SK-N-SH (cell line): ENCODE measurements at regions not wholly inside any gene's neighbourhood (a gene's known extent, or its start where the extent isn't known, plus 50 kb on each side); places are given as distances from the start of the nearest gene placed in this dataset.

Experiments used
- CTCF ChIA-PET: fragments of 300-600, 350-600 bp; formaldehyde crosslinking; extraction: SDS; loops from one replicate; lab custom pipeline; 2021; lab: Yijun Ruan, JAX
- POLR2A ChIA-PET: fragments of 350-600 bp; sonication (Branson Sonifier 250); formaldehyde crosslinking; extraction: SDS; loops from one replicate; lab custom pipeline; 2020; ENCODE audit warnings: antibody characterized with exemption, inconsistent platforms; lab: Yijun Ruan, JAX
- DNase-seq: peaks from one replicate; pipeline ENCODE4 v3.0.0; 2012
- H2AFZ ChIP-seq: fragments of 200-600 bp; sonication (generic); 2 replicates; pipeline ENCODE4 v1.8.1; 2016; ENCODE audit warnings: antibody characterized with exemption, mild to moderate bottlenecking, low read depth
- H3F3A ChIP-seq: fragments of 200-600 bp; sonication (generic); replicated peaks from 2 replicates; pipeline ENCODE3; 2016; ENCODE audit warnings: antibody characterized with exemption, mild to moderate bottlenecking; ENCODE audit not compliant: insufficient read depth
- H3K27ac ChIP-seq, 2 experiments: fragments of 200-500 bp in 1 of 2; fragments of 200-600 bp in 1 of 2; sonication (Bioruptor generic) in 1 of 2; sonication (generic), shearing (Covaris generic) in 1 of 2; 2 replicates each; pipeline versions ENCODE4 v1.5.1 to v1.6.1; 2014 to 2016; ENCODE audit warnings: low read depth in 2 of 2, inconsistent platforms in 1 of 2, low read length in 1 of 2, mild to moderate bottlenecking in 1 of 2, mixed read lengths in 1 of 2
- H3K27me3 ChIP-seq: fragments of 200-600 bp; sonication (generic), shearing (Covaris generic); 2 replicates; pipeline ENCODE4 v1.6.1; 2016; ENCODE audit warnings: mixed run types; ENCODE audit not compliant: insufficient read depth
- H3K36me3 ChIP-seq, 2 experiments: fragments of 200-500 bp in 1 of 2; fragments of 200-600 bp in 1 of 2; sonication (Bioruptor generic) in 1 of 2; sonication (generic) in 1 of 2; replicated peaks in 1 of 2; 2 replicates each; pipeline versions ENCODE3 to v1.5.1; 2014 to 2016; ENCODE audit warnings: low read length in 1 of 2, mild to moderate bottlenecking in 1 of 2; ENCODE audit not compliant: insufficient read depth in 2 of 2, control insufficient read depth in 1 of 2
- H3K4me1 ChIP-seq, 2 experiments: fragments of 200-500 bp in 1 of 2; fragments of 200-600 bp in 1 of 2; sonication (Bioruptor generic) in 1 of 2; sonication (generic), shearing (Covaris generic) in 1 of 2; 2 replicates each; pipeline versions ENCODE4 v1.5.1 to v1.6.1; 2014 to 2016; ENCODE audit warnings: low read depth in 1 of 2, low read length in 1 of 2, mixed run types in 1 of 2; ENCODE audit not compliant: insufficient read depth in 2 of 2, control insufficient read depth in 1 of 2
- H3K4me2 ChIP-seq: fragments of 200-600 bp; sonication (generic), shearing (Covaris generic); 2 replicates; pipeline ENCODE4 v1.6.1; 2017; ENCODE audit warnings: mixed run types
- H3K4me3 ChIP-seq, 2 experiments: fragments of 200-500 bp in 1 of 2; fragments of 200-600 bp in 1 of 2; sonication (Bioruptor generic) in 1 of 2; sonication (generic), shearing (Covaris generic) in 1 of 2; 2 replicates each; pipeline versions ENCODE4 v1.5.1 to v1.8.1; 2014 to 2016; ENCODE audit warnings: low read depth in 2 of 2, inconsistent platforms in 1 of 2, low read length in 1 of 2, mild to moderate bottlenecking in 1 of 2, mixed read lengths in 1 of 2, moderate library complexity in 1 of 2
- H3K79me2 ChIP-seq: fragments of 200-600 bp; sonication (generic); 2 replicates; pipeline ENCODE4 v1.8.1; 2017; ENCODE audit warnings: mild to moderate bottlenecking; ENCODE audit not compliant: insufficient read depth
- H3K9ac ChIP-seq: fragments of 200-600 bp; sonication (generic); 2 replicates; pipeline ENCODE4 v1.6.1; 2017; ENCODE audit warnings: mixed run types
- H3K9me2 ChIP-seq: fragments of 200-600 bp; sonication (generic); 2 replicates; pipeline ENCODE4 v1.6.1; 2017; ENCODE audit warnings: mixed run types
- H3K9me3 ChIP-seq: fragments of 200-600 bp; sonication (generic); 2 replicates; pipeline ENCODE4 v1.6.1; 2017; ENCODE audit warnings: mixed run types, mild to moderate bottlenecking, moderate library complexity
- H4K20me1 ChIP-seq: fragments of 200-600 bp; sonication (generic); 2 replicates; pipeline ENCODE4 v1.6.1; 2017; ENCODE audit warnings: mild to moderate bottlenecking, mixed run types; ENCODE audit not compliant: insufficient read depth
- CHD2 ChIP-seq: fragments of 150-350 bp; IDR thresholded peaks from 2 replicates; pipeline ENCODE4 v1.6.1; 2018; ENCODE audit warnings: low read length; ENCODE audit not compliant: partially characterized antibody
- ELF1 ChIP-seq: IDR thresholded peaks from 2 replicates; pipeline ENCODE4 v1.4.0; 2012
- EZH2phosphoT487 ChIP-seq: fragments of 200-600 bp; sonication (generic); IDR thresholded peaks from 2 replicates; pipeline ENCODE4 v1.6.1; 2017; ENCODE audit warnings: low read depth, mixed run types, mild to moderate bottlenecking, antibody characterized with exemption, moderate library complexity, borderline replicate concordance
- FOXJ3 ChIP-seq: sonication (generic); formaldehyde crosslinking; IDR thresholded peaks from 2 replicates; pipeline ENCODE4 v1.5.1; 2020; ENCODE audit warnings: mild to moderate bottlenecking, missing genetic modification reagents
- GABPA ChIP-seq: IDR thresholded peaks from 2 replicates; pipeline ENCODE4 v1.4.0; 2012; ENCODE audit warnings: low read depth, mild to moderate bottlenecking
- GATA2 ChIP-seq: sonication (generic); formaldehyde crosslinking; IDR thresholded peaks from 2 replicates; pipeline ENCODE4 v1.5.0; 2020; ENCODE audit warnings: mild to moderate bottlenecking, missing genetic modification reagents
- JUND ChIP-seq: IDR thresholded peaks from 2 replicates; pipeline ENCODE4 v1.4.0; 2012
- MEF2A ChIP-seq: IDR thresholded peaks from 2 replicates; pipeline ENCODE4 v1.4.0; 2012; ENCODE audit warnings: low read depth, borderline replicate concordance
- NFIC ChIP-seq: IDR thresholded peaks from 2 replicates; pipeline ENCODE4 v1.4.0; 2012; ENCODE audit warnings: borderline replicate concordance
- NRF1 ChIP-seq: IDR thresholded peaks from 2 replicates; pipeline ENCODE4 v1.6.1; 2012; ENCODE audit warnings: low read depth, mild to moderate bottlenecking, low read length
- PBX3 ChIP-seq: IDR thresholded peaks from 2 replicates; pipeline ENCODE4; 2012
- POLR2AphosphoS5 ChIP-seq: IDR thresholded peaks from 2 replicates; pipeline ENCODE4 v1.6.1; 2012; ENCODE audit warnings: low read depth, low read length
- RAD21 ChIP-seq: IDR thresholded peaks from 2 replicates; pipeline ENCODE4 v1.6.1; 2012; ENCODE audit warnings: mild to moderate bottlenecking, low read length
- RCOR1 ChIP-seq: fragments of 150-350 bp; IDR thresholded peaks from 2 replicates; pipeline ENCODE4 v1.6.1; 2017; ENCODE audit warnings: antibody characterized with exemption, low read length
- REST ChIP-seq: IDR thresholded peaks from 2 replicates; pipeline ENCODE4 v1.6.1; 2012; ENCODE audit warnings: mild to moderate bottlenecking, low read depth, low read length, moderate library complexity
- RFX5 ChIP-seq: IDR thresholded peaks from 2 replicates; pipeline ENCODE4 v1.6.1; 2012; ENCODE audit warnings: mild to moderate bottlenecking, improper control_type of control experiment, low read length
- SMC3 ChIP-seq: IDR thresholded peaks from 2 replicates; pipeline ENCODE4 v1.6.1; 2012; ENCODE audit warnings: low read depth, low read length, improper control_type of control experiment
- YY1 ChIP-seq: IDR thresholded peaks from 2 replicates; pipeline ENCODE4 v1.4.0; 2012; ENCODE audit warnings: low read depth, mild to moderate bottlenecking
- WGBS: methylation state at CpG from one replicate; pipeline ENCODE4 v1.1.6; 2017; ENCODE audit warnings: low lambda C conversion rate; 5-methylcytosine and 5-hydroxymethylcytosine counted together
- TF ChIP-seq, protein P1 (sequence below): IDR thresholded peaks from 2 replicates; pipeline ENCODE4 v1.4.0; 2012; ENCODE audit warnings: low read depth, borderline replicate concordance

DNA sequence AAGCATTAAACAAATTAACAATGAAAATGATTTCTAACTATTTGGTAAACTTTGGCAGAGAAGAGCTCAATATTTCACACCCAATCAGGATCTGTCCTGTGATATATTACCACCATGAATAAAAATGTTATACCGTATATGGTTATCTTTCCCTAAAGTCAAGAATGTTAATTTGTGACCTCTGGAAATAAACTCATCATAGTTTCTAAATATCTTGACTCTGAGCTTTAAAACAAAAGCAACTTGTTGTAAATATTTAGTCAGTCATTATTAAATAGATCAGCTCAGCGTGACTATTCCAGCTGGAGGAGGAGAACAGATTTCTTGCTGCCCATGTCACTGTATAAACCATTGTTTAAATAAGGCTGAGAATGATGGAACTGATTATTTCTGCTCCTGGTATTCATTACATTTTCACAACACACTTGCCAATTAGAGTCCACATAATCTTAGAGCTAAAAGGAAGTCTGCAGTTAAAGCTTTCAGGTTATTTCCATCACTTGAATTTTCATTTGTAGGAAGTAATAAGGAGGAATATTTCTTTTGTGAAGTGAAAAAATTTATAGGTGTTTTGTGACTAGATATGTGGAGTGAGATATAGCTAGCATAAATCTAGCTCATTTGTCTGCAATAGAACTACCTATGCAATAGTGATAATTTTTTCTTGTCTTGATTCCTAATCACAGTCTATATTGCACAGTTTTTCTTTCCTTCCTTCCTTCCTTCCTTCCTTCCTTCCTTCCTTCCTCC, 106.5 kb upstream of the P2RY1 start:
- Histone ChIP-seq H3K9ac (no peak overlapping the region), H3K4me3 (no peak overlapping the region), H4K20me1 (no peaks in the 10 kb centered on the region), H3K27me3 (no peaks in the 10 kb centered on the region), H2AFZ (no peak overlapping the region), H3K79me2 (no peaks in the 10 kb centered on the region), H3K36me3 (no peaks in the 10 kb centered on the region), H3K4me2 (no peak overlapping the region), H3K9me3 (no peaks in the 10 kb centered on the region), H3K4me1 (no peaks in the 10 kb centered on the region; a peak in 1 of 4 replicates), H3F3A (no peaks in the 10 kb centered on the region), H3K27ac (no peak overlapping the region), H3K9me2 (no peaks in the 10 kb centered on the region)
- TF ChIP-seq MEF2A (no peak), NFIC (no peak), SMC3 (no peak), RCOR1 (no peak), POLR2AphosphoS5 (no peak), ELF1 (no peak), RAD21 (no peak), PBX3 (no peak), GABPA (no peak), NRF1 (no peak), REST (no peak), CHD2 (no peak), RFX5 (no peak), EZH2phosphoT487 (no peak), YY1 (no peak), FOXJ3 (CRISPR knock-in tag) (no peak), JUND (no peak), GATA2 (no peak)
- TF ChIP-seq, protein P1, sequence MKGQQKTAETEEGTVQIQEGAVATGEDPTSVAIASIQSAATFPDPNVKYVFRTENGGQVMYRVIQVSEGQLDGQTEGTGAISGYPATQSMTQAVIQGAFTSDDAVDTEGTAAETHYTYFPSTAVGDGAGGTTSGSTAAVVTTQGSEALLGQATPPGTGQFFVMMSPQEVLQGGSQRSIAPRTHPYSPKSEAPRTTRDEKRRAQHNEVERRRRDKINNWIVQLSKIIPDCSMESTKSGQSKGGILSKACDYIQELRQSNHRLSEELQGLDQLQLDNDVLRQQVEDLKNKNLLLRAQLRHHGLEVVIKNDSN, result no peak
- 38% methylated on average over 2 of the region's 2 CpGs for WGBS
- no peak for DNase-seq
- POLR2A ChIA-PET, result no interaction called here
- CTCF ChIA-PET, result no interaction called here
